ENCODE measurements at regions not wholly inside any gene's neighbourhood (a gene's known extent, or its start where the extent isn't known, plus 50 kb on each side); places are given as distances from the start of the nearest gene placed in this dataset.

DNA sequence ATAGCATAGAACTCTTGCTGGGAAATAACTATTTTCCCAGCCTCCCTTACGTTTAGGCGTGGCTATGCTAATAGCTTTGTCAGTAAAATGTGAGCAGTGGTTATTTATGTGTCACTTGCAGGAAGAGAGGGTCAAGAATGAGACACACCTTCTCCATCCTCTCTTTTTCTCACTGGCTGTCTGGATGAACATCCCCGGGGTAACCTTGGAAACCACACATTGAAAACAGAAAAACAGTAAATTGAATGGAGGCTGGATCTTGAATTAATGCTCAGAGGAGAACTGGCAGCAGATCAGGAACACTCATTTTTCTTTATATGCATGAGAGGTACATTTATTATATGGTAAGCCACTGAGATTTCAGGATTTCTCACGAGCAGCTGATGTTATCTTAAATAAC, 127.6 kb downstream of the DNAJB9 start:
- DNase-seq, result no peak

DNA sequence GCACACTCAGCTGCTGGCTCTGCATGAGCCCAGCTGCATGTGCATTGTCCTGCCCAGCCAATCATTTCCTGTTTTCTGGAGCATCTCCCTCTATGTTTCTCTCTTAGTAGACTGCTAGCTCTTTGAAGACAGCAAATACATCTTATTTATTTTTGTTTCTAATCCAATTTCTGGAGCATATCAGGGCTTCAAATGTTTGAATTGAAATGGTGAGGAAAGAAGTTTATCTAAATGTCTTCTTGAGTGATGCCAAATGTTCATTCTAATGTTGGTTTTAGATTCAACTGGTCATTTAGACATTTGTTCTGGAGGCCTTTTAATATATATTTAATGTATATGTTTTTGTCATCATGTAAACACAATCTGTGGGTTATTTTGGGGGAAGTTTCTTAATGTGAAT, 141.9 kb downstream of the DNAJB9 start:
- DNase-seq, result no peak

DNA sequence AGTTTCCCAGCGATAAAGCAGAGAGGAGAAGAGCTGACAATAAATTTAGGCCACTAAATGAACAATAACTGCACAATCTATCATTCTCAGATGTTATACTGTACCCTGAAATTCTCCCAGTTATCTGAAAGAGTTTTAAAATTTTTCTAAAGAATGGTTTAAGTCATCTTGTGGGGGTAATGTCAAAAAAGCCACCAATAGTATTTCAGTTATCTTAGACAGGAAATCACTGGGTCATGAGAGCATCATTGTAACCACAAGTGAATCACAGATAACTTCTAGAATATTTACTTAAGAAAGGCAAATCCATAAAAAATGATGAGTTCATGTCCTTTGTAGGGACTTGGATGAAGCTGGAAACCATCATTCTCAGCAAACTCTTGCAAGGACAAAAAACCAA, 147.1 kb downstream of the DNAJB9 start:
- no peak for DNase-seq

DNA sequence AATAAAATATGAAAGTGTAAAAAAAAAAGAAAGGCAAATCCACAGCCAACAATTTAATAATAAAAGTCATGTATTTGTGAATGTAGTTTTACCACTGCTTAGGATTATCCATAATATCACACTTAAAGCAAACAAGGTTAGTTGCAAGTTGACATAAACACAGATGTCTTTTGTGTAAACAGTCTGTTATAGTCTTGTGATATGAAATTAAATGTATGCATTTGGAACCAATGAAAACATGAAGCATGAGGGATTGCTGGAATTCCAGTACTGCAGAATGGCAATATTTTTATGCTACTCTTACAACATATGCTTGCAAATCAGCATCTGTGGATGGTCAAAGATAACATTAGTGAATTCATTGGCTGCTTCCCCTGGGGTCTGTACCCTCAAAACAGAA, 148.1 kb downstream of the DNAJB9 start:
- no peak for DNase-seq

DNA sequence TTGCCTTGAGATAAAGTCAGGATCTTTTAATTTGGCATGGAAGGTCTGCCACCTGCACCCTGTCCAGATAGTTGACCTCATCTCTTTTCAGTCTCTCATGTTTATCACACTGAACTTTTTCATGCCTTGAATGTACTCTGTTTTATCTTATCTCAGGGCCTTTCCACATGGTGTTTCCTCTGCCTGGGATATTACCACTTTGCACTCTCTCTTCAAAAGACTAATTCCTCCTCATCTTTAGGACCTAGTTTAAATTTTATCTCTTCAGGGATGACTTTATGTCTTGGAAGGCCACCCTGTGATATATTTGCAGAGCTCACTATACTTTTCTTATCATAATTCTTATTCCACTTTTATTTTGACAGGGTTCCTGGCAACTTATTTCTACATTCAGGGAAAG, 150.0 kb downstream of the DNAJB9 start:
- no peak for DNase-seq

DNA sequence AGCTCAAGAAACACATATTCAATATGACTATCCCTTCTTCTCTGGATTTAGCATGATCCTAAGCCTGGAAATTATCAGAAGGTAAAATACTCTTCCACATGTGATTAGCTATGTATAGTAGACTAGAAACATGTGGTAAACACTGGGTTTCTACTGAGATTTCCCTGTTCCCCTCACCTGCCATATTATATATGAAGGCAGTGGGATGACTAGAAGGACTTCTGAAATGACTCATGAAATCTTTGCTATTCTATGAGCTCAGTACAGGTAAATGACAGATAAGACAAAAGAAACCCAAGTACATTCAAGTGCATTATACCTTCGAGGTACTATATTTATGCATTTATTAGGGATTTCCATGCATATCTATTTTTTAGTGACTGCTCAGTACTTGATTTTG, 152.9 kb downstream of the DNAJB9 start:
- DNase-seq, result no peak

DNA sequence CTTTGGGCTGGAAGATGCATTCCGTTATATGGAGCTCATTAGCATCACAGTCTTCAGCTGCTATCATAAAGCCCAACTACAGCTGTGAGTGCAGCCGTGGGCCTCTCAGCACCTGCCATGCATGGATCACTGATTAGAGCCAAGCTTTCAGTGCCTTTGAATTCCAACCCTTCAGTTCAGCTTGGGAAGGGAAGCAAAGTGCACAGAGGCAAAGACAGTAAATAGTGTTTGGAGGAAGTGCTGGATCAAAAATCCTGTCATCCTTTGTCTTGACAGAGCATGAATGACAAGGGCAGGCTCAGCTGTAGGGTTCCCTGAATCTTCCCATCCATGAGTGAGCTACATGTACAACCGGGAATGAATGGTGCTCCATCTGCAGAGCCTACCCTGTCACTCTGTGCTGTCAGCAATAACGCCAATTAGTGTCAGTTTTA, 153.7 kb downstream of the DNAJB9 start:
- DNase-seq, result no peak

DNA sequence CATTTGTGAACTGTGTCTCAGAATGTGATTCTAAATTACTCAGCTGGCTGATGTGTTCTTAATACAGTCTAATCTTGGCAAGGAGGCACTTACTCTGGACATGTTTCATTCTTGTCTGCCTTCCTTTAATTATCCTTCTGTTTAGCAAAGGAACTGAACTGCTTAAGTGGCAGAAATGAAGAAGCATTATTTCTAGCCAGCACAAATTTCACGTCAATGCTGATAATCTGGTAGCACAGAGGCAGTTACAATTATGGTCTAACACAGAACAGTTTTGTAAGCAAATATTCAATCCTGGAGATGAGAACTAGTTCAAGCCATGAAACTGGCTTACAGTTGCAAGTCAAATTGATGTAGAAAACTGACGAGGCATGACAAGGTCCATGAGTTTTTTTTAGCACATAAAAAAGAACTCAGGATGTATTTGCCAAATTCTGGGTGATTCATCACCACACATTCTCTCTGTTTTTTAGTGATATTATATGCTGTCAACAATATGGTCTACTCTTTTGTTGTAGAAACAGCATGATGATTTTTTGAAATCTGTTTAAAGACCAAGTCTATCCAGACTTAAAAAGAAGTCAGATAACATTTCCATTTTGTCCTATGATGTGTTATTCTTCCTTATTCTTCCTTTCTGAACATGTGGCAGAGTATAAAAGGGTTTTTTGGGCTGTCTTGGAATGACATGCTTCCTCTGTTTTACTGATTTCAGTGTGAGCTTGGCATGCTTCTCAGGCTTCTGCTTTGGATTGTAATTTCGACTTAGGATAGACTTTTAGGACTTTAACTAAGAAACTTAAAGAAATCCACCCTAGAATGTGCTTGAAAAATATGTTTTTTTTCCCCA, 154.8 kb downstream of the DNAJB9 start:
- DNase-seq, result no peak

DNA sequence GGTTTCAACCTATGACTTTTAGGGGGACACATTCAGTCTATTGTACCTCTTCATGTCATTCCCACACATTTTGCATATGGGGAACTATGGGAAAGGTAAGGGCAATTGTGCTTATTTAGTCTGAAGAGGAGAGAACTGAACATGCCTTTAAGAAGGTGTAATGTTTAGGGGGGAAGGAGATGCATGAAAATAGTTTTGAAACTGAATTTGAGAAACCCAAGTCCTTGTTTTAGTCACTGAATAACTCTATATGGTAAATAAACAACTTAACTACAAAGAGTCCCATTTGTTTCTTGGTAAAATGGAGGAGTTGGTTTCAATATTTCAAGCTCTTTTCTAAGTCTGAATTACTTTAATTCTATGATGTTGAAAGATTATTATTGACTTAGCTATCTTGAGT, 166.1 kb downstream of the DNAJB9 start:
- no peak for DNase-seq

DNA sequence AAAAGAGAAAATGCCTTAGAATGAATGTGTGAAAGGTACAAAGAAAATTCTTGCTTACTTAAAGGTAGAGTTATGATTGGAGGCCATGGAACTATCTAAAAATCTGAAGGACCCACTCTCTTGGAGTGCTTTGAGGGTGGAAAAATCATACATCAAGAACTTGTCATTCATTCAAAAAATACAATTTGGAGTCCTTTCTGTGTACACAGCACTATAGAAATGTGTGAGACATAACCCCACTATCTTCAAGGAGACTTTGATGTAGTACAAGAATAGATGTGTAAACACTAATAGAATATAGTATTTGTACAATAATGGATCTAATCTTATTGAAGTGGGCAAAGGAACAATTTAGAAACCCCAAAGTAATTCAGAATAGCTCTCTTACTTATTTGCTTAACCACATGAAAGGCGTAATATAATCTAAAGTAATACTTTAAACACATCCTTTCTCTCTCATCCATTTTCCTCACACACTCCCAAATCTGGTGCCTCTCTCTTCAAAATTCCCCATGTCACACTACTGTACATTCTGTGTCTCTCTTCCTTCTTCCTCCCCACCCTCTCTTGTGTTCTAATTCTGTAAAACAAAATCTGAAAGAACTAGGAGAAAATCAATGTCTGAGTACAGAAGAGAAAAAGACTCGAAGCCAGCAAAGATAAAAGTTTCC, 166.7 kb downstream of the DNAJB9 start:
- DNase-seq, result no peak

DNA sequence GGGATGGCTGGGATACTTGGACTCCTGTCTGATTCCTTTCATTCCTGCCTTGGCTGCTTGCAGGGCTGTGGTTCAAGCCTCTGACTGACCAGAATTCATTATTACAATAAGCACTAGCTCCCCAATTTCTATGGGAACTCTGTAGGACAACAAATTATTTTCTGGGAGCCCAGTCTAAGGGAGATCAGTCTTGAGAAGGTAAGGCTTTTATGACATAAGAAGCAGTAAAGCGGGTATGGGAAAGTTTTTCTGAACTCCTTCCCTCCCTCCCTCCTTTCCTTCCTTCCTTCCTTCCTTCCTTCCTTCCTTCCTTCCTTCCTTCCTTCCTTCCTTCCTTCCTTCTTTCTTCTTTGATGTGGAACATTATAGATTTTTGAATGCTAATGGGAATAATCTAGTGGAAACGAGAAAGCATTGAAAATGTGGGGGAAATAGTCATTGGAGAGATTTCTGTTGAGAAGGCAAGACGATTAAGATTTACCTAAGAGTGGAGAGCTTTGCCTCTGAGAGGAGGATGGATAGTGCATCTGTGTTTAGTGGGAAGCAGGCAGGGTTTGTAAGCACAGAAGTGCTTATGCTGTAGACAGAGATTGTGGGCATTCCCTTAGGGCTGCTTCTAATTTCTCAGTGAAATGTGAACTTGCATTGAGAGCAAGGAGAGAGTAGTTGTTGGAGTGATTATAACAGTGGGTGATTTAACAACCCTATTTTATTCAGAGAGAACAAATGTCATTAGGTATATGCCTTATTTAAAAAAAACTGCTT, 201.5 kb downstream of the DNAJB9 start:
- no peak for DNase-seq

DNA sequence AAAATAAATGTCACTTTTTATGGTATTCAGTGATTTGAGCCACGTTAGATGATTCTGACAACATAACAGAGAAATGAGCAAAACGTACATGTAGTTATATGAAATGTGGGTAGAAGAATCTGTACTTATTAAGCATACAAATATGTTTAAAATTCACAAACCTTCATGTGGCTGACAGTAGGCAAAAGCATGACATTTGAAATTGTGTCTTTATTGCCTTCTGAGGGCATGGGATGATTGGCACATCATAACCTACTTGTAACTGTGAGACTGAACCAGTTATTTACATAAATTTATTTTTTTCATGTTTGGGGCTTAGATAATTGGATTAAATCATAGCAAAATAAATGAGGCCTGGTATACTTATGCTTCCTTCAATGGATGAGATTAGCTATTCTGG, 202.2 kb downstream of the DNAJB9 start:
- no peak for DNase-seq

DNA sequence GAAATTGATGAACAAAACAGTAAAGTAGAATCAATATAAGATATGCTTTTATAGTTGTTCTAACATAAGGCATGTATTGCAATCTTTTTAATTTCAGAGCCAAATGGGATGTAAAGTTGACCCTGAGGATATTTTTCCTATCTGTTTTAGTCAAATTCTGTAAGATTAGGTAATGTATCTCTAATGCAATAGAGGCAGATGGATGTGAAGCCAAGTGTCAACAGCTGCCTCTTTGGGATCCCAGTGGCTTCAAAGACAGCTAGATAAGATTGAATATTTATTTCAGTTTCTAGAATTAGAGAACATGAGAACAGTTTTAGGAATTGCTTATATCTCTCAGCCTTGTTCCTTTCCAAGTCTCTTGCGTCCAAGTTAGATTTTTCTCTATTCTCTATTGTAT, 208.3 kb downstream of the DNAJB9 start:
- no peak for DNase-seq

DNA sequence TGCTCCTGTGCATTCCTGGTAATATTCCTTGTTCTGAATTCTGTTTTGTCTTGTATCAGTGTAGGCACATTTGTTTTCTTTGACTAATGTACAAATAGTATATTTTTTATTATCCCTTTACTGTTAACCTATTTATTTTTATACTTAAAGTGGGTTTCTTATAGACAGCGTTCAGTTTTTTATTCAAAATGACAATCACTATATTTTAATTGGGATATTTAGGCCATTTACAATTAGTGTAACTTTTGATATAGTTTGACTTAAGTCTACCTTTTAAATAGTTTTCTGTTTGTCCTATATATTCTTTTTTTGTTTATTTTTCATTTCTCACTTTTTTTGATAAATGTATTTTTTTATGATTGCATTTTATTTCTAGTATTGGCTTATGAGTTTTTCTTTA, 219.8 kb downstream of the DNAJB9 start:
- no peak for DNase-seq

DNA sequence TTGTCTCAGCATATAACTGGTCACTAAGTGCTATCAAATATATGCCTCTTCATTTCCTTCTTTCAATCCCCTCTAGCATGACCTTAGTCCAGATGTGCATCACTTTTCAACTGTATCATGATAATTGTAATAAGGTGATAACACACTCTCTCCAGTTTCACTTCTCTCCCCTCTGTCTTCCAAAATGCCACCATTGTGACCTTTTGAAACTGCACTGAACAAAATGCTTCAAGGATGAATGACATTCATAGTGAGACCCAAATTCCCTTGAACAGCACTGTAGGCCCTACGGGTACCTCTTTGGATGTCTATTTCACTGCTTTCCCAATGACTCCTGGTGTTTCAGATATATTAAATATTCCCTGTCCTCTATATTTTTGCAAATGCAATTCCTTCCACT, 224.8 kb downstream of the DNAJB9 start:
- DNase-seq, result no peak

DNA sequence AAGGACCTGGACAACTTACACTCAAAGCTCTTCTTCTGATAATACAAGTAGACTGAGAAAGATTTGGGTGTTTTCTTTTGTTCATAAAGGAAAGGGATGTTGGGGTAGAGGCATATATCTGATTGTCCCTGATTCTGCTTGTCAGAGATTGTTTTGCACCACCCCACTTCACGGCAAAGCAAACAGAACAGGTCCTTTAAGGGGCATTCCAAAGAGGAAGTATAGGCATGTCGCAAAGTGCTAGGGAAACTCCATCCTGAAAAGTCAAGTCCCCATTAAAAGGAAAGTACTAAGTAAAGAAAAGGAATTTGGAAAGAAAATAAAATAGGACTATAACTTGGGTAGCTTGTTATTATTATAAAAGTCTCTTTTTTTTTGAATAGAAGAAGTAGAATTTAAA, 233.0 kb downstream of the DNAJB9 start:
- DNase-seq, result no peak

DNA sequence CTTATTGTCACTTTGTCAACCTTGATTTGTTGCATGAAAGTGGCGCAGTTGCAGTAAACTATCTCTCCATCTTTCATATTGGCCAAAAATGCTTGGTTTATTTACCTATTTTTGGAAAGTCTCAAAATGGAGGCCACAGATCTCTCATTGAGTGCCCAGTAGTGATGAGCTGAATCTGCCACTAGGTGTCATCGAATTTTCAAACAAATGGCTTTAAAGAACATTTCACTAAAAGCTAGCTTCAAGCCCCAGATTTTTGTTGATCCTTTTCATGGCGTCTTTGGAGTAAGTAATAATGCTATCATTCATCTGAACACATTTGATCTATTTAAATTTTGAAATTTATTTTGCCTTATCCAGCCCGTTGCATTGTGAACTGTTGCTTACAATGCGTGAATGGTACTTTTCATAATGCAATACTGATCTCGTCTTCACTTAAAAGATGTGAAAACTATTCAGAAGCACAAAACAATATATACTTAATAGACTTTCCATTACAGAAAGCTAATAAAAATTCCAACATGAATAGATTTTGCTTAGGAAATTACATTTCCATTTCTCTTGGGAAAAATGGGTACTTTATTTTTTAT, 236.2 kb downstream of the DNAJB9 start:
- peak; percentile 6 for DNase-seq

DNA sequence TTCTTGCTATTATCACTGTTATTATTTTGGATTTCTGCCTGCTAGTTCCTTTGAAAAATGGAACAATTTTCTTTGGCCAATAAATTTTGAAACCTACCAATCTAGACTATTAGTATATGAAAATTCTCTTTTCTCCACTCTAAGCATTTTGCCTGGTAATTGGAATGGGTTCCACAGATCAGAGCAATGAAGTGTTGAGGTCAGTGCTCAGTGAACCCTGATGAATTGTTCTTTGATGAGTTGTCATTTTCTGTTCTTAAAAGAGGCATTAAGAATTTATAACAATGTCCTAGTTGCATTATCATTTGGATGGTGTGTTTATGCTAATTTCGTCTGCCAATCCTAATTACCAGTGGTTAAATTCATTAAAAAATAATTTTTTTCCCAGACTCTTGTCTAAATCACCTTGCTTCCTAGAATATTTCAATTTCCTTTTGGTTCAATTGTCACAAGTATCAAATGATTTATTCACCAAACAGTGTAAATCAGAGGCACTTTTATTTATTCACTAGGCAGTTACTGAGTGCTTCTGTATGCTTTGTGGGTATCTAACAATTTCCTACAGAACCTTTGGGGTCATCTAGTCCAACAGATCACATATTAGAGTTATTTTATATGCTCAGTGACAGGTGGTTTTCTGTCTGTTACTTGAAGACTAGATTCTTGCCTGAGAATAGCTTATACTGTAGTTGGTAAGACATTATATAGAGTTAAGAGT, 239.0 kb downstream of the DNAJB9 start:
- no peak for DNase-seq

DNA sequence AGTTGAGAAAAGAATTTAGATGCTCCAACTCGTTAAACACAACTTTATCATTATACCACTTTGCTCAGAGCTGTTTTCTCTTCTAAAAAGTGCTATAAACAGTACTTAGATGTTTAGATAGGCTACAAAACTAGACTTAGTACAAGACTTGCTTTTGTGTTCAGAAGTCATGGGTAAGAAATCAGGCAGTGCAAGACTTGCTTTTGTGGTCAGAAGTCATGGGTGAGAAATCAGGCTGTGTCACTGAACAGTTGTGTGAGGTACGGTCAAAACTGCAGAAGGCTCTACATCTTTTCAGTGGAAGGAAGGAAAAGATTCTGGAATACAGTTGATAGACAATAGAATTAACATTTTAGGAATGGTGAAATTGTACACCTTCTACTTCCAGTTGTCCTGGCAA, 239.7 kb downstream of the DNAJB9 start:
- no peak for DNase-seq

DNA sequence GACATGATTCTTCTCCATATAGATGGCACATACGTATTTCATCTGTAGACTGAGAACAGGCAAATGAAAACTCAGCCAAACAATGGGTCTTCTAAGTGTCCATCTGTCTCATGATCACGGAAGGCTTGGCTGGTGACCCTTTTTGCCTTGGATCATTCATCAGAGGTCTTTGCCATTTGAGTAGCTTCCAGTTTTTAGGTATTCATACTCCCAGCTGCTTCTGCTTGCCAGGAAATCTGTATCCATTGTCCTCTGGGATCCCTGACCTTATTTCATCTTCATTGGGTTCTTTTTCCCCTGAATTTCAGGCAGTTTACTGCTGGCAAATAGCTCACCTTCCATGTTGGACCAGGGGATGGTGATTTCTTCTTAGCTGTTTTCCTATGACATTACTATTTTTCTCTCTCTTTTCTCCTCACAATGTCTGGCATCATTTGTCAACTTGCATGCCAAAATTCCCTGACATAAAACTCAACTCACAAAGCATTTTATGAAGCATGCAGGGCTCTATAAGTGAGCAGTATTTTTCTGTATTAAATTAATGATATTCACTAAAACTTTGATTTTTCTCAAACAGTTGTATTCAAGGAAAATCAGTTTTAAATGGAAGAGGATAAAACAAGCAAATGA, 241.2 kb downstream of the DNAJB9 start:
- no peak for DNase-seq

DNA sequence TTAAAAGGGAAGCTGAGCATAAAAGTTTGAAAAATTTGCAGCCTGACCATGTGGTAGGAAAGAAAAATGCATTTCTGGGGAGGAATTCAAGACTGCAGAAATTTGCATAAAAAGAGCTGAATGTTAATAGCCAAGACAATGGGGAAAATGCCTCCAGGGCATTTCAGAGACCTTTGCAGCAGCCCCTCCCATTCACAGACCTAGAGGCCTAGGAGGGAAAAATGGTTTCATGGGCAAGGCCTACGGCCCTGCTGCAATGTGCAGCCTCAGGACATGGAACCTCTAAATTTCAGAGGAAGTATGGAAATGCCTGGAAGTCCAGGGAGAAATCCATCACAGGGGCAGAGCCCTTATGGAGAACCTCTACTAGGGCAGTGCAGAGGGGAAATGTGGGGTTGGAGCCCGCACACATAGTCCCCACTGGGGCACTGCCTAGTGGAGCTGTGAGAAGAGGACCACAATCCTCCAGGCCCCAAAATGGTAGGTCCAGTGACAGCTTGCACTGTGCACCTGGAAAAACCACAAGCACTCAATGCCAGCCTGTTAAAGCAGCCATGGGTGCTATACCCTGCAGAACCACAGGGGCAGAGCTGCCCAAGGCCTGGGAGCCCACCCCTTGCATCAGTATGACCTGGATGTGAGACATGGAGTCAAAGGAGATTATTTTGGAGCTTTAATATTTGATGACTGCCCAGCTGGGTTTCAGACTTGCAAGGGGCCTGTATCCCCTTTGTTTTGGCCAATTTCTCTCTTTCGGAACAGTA, 243.8 kb downstream of the DNAJB9 start:
- no peak for DNase-seq
